GM23338 (cell line): ENCODE measurements at regions not wholly inside any gene's neighbourhood (a gene's known extent, or its start where the extent isn't known, plus 50 kb on each side); places are given as distances from the start of the nearest gene placed in this dataset.

ENCODE experiments used
- ATAC-seq: fragments of 200-7000 bp; cut with Tn5 transposase; 3 replicates; pipeline ENCODE4 v1.9.1; 2020
- DNase-seq: peaks from one replicate; pipeline ENCODE4 v3.0.0-alpha.2; 2015; ENCODE audit warnings: low spot score
- H2AFZ ChIP-seq: fragments of 200-600 bp; sonication (generic); 2 replicates; pipeline ENCODE4 v1.8.0; 2016; ENCODE audit warnings: antibody characterized with exemption, mild to moderate bottlenecking, moderate library complexity
- H3F3A ChIP-seq: fragments of 200-600 bp; sonication (generic); replicated peaks from 2 replicates; pipeline ENCODE4 v1.8.0; 2017; ENCODE audit warnings: antibody characterized with exemption, mixed run types, low read depth
- H3K27ac ChIP-seq: fragments of 200-600 bp; sonication (generic); 2 replicates; pipeline ENCODE4 v1.6.1; 2016; ENCODE audit warnings: low read depth
- H3K27me3 ChIP-seq: fragments of 200-600 bp; sonication (generic); 2 replicates; pipeline ENCODE4 v1.8.0; 2016; ENCODE audit warnings: mild to moderate bottlenecking, mixed run types, moderate library complexity; ENCODE audit not compliant: insufficient read depth
- H3K36me3 ChIP-seq: fragments of 200-600 bp; sonication (generic); 2 replicates; pipeline ENCODE4 v1.8.0; 2016; ENCODE audit warnings: mild to moderate bottlenecking; ENCODE audit not compliant: insufficient read depth
- H3K4me1 ChIP-seq: fragments of 200-600 bp; sonication (generic); 2 replicates; pipeline ENCODE4 v1.8.0; 2016; ENCODE audit warnings: mild to moderate bottlenecking, moderate library complexity; ENCODE audit not compliant: insufficient read depth
- H3K4me2 ChIP-seq: fragments of 200-600 bp; sonication (generic); 2 replicates; pipeline ENCODE4 v1.7.1; 2017; ENCODE audit warnings: mixed run types
- H3K4me3 ChIP-seq: fragments of 200-600 bp; sonication (generic); 2 replicates; pipeline ENCODE4 v1.6.1; 2016; ENCODE audit warnings: mixed run types
- H3K79me2 ChIP-seq: fragments of 200-600 bp; sonication (generic); replicated peaks from 2 replicates; pipeline ENCODE4 v1.8.0; 2017; ENCODE audit warnings: mild to moderate bottlenecking; ENCODE audit not compliant: insufficient read depth
- H3K9me2 ChIP-seq: fragments of 200-600 bp; sonication (generic); 2 replicates; pipeline ENCODE4 v1.8.0; 2017; ENCODE audit not compliant: insufficient read depth
- H4K20me1 ChIP-seq: fragments of 200-600 bp; sonication (generic); replicated peaks from 2 replicates; pipeline ENCODE4 v1.8.0; 2017; ENCODE audit warnings: mild to moderate bottlenecking; ENCODE audit not compliant: insufficient read depth
- H3K27ac Mint-ChIP-seq: 2 replicates; pipeline ENCODE4 v1.8.0; 2020; ENCODE audit warnings: inconsistent platforms, mild to moderate bottlenecking, moderate library complexity, mixed read lengths
- H3K27me3 Mint-ChIP-seq: 3 replicates; pipeline ENCODE4 v1.8.0; 2022; ENCODE audit warnings: low read depth, mild to moderate bottlenecking, moderate library complexity, mixed read lengths, inconsistent platforms; ENCODE audit not compliant: insufficient read depth, poor library complexity
- H3K36me3 Mint-ChIP-seq: 3 replicates; pipeline ENCODE4 v1.8.0; 2021; ENCODE audit warnings: low read depth, mild to moderate bottlenecking, inconsistent platforms, moderate library complexity, mixed read lengths
- H3K4me1 Mint-ChIP-seq: 3 replicates; pipeline ENCODE4 v1.8.0; 2020; ENCODE audit warnings: mild to moderate bottlenecking, inconsistent platforms, mixed read lengths
- H3K4me3 Mint-ChIP-seq: 3 replicates; pipeline ENCODE4 v1.8.0; 2021; ENCODE audit warnings: moderate library complexity, mild to moderate bottlenecking, inconsistent platforms, mixed read lengths
- H3K9me3 Mint-ChIP-seq: 3 replicates; pipeline ENCODE4 v1.8.0; 2020; ENCODE audit warnings: moderate library complexity, mild to moderate bottlenecking, inconsistent platforms, mixed read lengths
- CREB1 ChIP-seq: fragments of 250-450 bp; sonication (Bioruptor Pico); IDR thresholded peaks from 2 replicates; pipeline ENCODE4 v1.5.0; 2020; ENCODE audit warnings: low read depth, mild to moderate bottlenecking, moderate library complexity
- CTCF ChIP-seq, 2 experiments: fragments of 200-600 bp in 1 of 2; sonication (generic) in 1 of 2; conservative IDR thresholded peaks; 2 replicates each; pipeline versions ENCODE4 v1.5.1 to v1.6.1; 2016 to 2017; ENCODE audit warnings: antibody characterized with exemption in 2 of 2, low read depth in 2 of 2, mild to moderate bottlenecking in 2 of 2, moderate library complexity in 1 of 2
- EZH2 ChIP-seq: fragments of 200-600 bp; sonication (generic); IDR thresholded peaks from one replicate; pipeline ENCODE4 v1.8.0; 2017; ENCODE audit warnings: antibody characterized with exemption, mild to moderate bottlenecking, low read depth; ENCODE audit not compliant: unreplicated experiment
- EZH2phosphoT487 ChIP-seq: fragments of 200-600 bp; sonication (generic); IDR thresholded peaks from one replicate; pipeline ENCODE4 v1.8.1; 2018; ENCODE audit warnings: antibody characterized with exemption; ENCODE audit not compliant: unreplicated experiment
- JUNB ChIP-seq: IDR thresholded peaks from one replicate; pipeline ENCODE4 v1.6.1; 2016; ENCODE audit warnings: antibody characterized with exemption; ENCODE audit not compliant: unreplicated experiment
- REST ChIP-seq: IDR thresholded peaks from one replicate; pipeline ENCODE4 v1.6.1; 2018; ENCODE audit warnings: antibody characterized with exemption; ENCODE audit not compliant: unreplicated experiment
- STAT1 ChIP-seq: IDR thresholded peaks from one replicate; pipeline ENCODE4 v1.6.1; 2016; ENCODE audit warnings: antibody characterized with exemption; ENCODE audit not compliant: unreplicated experiment
- ZNF114 ChIP-seq: fragments of 250-450 bp; sonication (Bioruptor Pico); IDR thresholded peaks from 2 replicates; pipeline ENCODE4 v1.5.0; 2020; ENCODE audit warnings: mild to moderate bottlenecking, moderate library complexity
- ZNF331 ChIP-seq: fragments of 250-450 bp; sonication (Bioruptor Pico); IDR thresholded peaks from 2 replicates; pipeline ENCODE4 v1.5.0; 2020; ENCODE audit warnings: low read depth, mild to moderate bottlenecking, moderate library complexity
- ZNF462 ChIP-seq: fragments of 250-450 bp; sonication (Bioruptor Pico); IDR thresholded peaks from 2 replicates; pipeline ENCODE4 v1.5.0; 2020; ENCODE audit warnings: mild to moderate bottlenecking, moderate library complexity

- no peak overlapping the region for H3K4me2 ChIP-seq
- Mint-ChIP-seq H3K4me1 (no peaks in the 10 kb centered on the region), H3K27me3 (no peaks in the 10 kb centered on the region), H3K36me3 (no peaks in the 10 kb centered on the region), H3K9me3 (no peaks in the 10 kb centered on the region), H3K4me3 (no peak overlapping the region), H3K27ac (no peak overlapping the region)
- H4K20me1 ChIP-seq = no peaks in the 10 kb centered on the region
- TF ChIP-seq EZH2phosphoT487 (no peak), REST (no peak), CREB1 (no peak), STAT1 (no peak)
- no peaks in the 10 kb centered on the region for H3K4me1 ChIP-seq
- no peak overlapping the region for H2AFZ ChIP-seq
- no peaks in the 10 kb centered on the region for H3K27me3 ChIP-seq
- H3K79me2 ChIP-seq = no peaks in the 10 kb centered on the region
- H3K4me3 ChIP-seq = no peak overlapping the region
- H3K9me2 ChIP-seq = no peaks in the 10 kb centered on the region
- no peaks in the 10 kb centered on the region for H3K36me3 ChIP-seq
- ATAC-seq = no peak
- no peaks in the 10 kb centered on the region for H3F3A ChIP-seq
- no peak for DNase-seq
- H3K27ac ChIP-seq = no peak overlapping the region
These were observed 869.8 kb downstream of the PCDH18 start for GRCh38 chr4:136662539-136662938.

GRCh38 chr4:136653640-136654406 is 878.5 kb downstream of the PCDH18 start:
- H3K4me3 ChIP-seq = no peak overlapping the region
- no peaks in the 10 kb centered on the region for H4K20me1 ChIP-seq
- H3K9me3 Mint-ChIP-seq = no peaks in the 10 kb centered on the region
- H3K9me2 ChIP-seq = no peaks in the 10 kb centered on the region
- no peaks in the 10 kb centered on the region for H3K36me3 ChIP-seq
- DNase-seq = no peak
- ATAC-seq = no peak
- no peaks in the 10 kb centered on the region for H3K27me3 Mint-ChIP-seq
- H3K27me3 ChIP-seq = no peaks in the 10 kb centered on the region
- H3F3A ChIP-seq = no peaks in the 10 kb centered on the region
- H3K4me3 Mint-ChIP-seq = no peak overlapping the region
- no peak overlapping the region for H2AFZ ChIP-seq
- no peak overlapping the region for H3K27ac ChIP-seq
- H3K4me1 ChIP-seq = no peaks in the 10 kb centered on the region
- H3K36me3 Mint-ChIP-seq = no peaks in the 10 kb centered on the region
- H3K27ac Mint-ChIP-seq = no peak overlapping the region
- H3K4me2 ChIP-seq = no peak overlapping the region
- peaks cover 5% of the 10 kb centered on the region; the same call in 1 of the 3 replicates for H3K4me1 Mint-ChIP-seq
- H3K79me2 ChIP-seq = no peaks in the 10 kb centered on the region
- TF ChIP-seq CTCF (conservative IDR thresholded peaks at IDR 0.05; ENCODE audit: low read depth in 2 of 2) = no peak
- no peak for TF ChIP-seq ZNF114 (CRISPR knock-in tag)
- no peak for TF ChIP-seq JUNB
- no peak for TF ChIP-seq STAT1
- TF ChIP-seq ZNF331 (CRISPR knock-in tag) = no peak
- TF ChIP-seq ZNF462 (CRISPR knock-in tag) = no peak
- no peak for TF ChIP-seq EZH2
